ENCODE measurements at regions not wholly inside any gene's neighbourhood (a gene's known extent, or its start where the extent isn't known, plus 50 kb on each side); places are given as distances from the start of the nearest gene placed in this dataset.

- TF ChIP-seq, protein P1, sequence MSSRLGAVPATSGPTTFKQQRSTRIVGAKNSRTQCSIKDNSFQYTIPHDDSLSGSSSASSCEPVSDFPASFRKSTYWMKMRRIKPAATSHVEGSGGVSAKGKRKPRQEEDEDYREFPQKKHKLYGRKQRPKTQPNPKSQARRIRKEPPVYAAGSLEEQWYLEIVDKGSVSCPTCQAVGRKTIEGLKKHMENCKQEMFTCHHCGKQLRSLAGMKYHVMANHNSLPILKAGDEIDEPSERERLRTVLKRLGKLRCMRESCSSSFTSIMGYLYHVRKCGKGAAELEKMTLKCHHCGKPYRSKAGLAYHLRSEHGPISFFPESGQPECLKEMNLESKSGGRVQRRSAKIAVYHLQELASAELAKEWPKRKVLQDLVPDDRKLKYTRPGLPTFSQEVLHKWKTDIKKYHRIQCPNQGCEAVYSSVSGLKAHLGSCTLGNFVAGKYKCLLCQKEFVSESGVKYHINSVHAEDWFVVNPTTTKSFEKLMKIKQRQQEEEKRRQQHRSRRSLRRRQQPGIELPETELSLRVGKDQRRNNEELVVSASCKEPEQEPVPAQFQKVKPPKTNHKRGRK (tag; IDR thresholded peaks at IDR 0.05) = no peak
Measured at GRCh38 chr10:123556736-123557135, 109.4 kb upstream of the GPR26 start (continued).

DNA sequence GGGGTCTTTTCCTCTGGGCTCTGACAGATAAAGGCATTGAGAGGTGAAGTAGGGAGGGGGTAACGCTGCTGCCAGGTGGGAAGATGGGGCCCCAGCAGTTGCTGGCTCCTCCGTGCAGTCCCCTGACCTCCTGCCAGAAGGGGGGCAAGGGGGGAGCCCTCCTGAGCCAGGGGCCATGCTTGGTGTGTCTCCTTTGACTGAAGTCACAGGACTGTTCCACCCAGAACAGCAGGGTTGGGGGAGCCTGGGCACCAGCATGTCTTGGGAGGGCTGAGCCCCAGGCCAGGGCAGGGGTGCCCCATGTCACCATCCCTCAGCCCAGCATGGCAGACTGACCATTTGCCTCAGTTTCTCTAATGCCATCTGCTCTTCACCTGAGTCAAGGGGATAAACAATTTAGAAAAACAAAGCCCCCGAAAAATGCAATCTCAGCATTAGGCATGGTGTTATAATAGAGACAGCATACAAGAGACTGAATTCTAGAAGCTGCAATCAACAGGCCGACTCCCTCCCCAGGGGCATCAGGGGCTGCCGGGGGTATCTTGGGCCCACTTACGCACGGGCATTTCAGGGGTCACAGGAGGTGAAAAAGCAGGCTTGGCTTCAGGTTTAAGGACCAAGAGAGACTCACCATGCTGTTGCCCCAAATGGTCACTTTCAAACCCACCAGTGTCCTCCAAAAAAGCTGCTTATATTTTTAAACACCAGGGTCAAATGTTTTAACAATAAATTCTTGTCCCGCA, 108.6 kb upstream of the GPR26 start:
- CTCF ChIA-PET (ENCODE audit: low intra/inter-chr PET ratio) = interaction anchor here (4.5 kb wide), 1 partner anchor 514 kb away, joined by 28 read pairs; no protein-coding TSS in a partner anchor
- Histone ChIP-seq H3K9ac (ENCODE audit: insufficient read depth in 1 of 2, low read depth in 2 of 2, low read length in 2 of 2) (no peak overlapping the region), H4K20me1 (replicated peaks; ENCODE audit: control insufficient read depth, insufficient read depth, low read length) (no peaks in the 10 kb centered on the region), H2AFZ (ENCODE audit: low read depth, low read length) (no peak overlapping the region), H3K27ac (ENCODE audit: extremely low read depth, low read depth, low read length) (no peak overlapping the region), H3K4me1 (replicated peaks in 1 of 2; ENCODE audit: control insufficient read depth in 2 of 2, insufficient read depth in 2 of 2, low read length in 2 of 2) (peaks cover under 1 to 8% of the 10 kb centered on the region in 2 experiments; a peak in 3 of 5 replicates), H3K79me2 (ENCODE audit: control insufficient read depth, insufficient read depth, low read length) (no peaks in the 10 kb centered on the region), H3K4me2 (ENCODE audit: insufficient read depth, low read length) (no peak overlapping the region), H3K9me3 (replicated peaks; ENCODE audit: control insufficient read depth, insufficient read depth, low read depth, low read length) (no peaks in the 10 kb centered on the region), H3K4me3 (no peak overlapping the region), H3K27me3 (ENCODE audit: control insufficient read depth in 2 of 2, insufficient read depth in 2 of 2, low read length in 2 of 2) (peaks cover 0 to 15% of the 10 kb centered on the region in 2 experiments; a peak in 2 of 5 replicates), H3K9me1 (ENCODE audit: control insufficient read depth, insufficient read depth, low read length) (no peaks in the 10 kb centered on the region), H3K36me3 (ENCODE audit: control insufficient read depth, insufficient read depth, low read length) (no peaks in the 10 kb centered on the region)
- ATAC-seq = no peak
- POLR2A ChIA-PET = interaction anchor here (0.7 kb wide), 1 partner anchor 428 kb away, joined by 3 read pairs; no protein-coding TSS in a partner anchor
- no peak for FAIRE-seq
- 2% methylated on average over 6 of the region's 8 CpGs for WGBS (ENCODE audit: insufficient coverage, low coverage, missing lambda C conversion rate)
- intact Hi-C loops (cut with micrococcal nuclease) = no loop called here
- DNase-seq (ENCODE audit: extremely low read depth in 1 of 4, low spot score in 3 of 4) = no peak
- TF ChIP-seq NONO (IDR thresholded peaks at IDR 0.05; ENCODE audit: low read depth in 2 of 2, low read length in 1 of 2) (no peak), GABPB1 (CRISPR knock-in tag; IDR thresholded peaks at IDR 0.05) (no peak), MAFG (tag; conservative IDR thresholded peaks at IDR 0.05) (0 out of 2 replicates have a peak, but pooled peaks have one; percentile 10), C11orf30 (IDR thresholded peaks at IDR 0.05; ENCODE audit: low read depth) (peak; percentile 17; the same call in 1 of the 2 replicates)
- no TSS peak for BruUV-seq (replicated peaks)
- in situ Hi-C loops (cut with MboI) = no loop called here
